ENCODE measurements at regions not wholly inside any gene's neighbourhood (a gene's known extent, or its start where the extent isn't known, plus 50 kb on each side); places are given as distances from the start of the nearest gene placed in this dataset.

GRCh38 chr1:88175631-88176226 is 508.3 kb upstream of the PKN2 start:
- peak; percentile 19 for DNase-seq

DNA sequence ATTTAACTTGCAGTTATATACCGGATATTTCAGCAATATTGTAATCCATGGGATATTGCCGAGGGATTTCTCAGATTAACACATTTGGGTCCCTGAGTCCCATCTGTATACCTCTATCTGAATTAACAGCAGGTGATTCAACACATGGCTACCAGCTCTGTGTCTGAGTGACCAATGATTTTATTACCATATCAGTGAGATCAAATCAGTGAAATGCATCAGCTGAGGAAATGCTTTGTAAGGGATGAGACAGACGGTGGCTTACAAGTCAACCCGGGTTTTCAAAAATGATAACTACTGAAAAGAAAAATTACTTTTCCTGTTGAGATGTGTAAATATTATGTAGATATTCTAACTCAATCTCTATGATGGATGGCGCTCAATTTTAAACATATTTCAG is 504.1 kb upstream of the PKN2 start:
- no peak for DNase-seq

DNA sequence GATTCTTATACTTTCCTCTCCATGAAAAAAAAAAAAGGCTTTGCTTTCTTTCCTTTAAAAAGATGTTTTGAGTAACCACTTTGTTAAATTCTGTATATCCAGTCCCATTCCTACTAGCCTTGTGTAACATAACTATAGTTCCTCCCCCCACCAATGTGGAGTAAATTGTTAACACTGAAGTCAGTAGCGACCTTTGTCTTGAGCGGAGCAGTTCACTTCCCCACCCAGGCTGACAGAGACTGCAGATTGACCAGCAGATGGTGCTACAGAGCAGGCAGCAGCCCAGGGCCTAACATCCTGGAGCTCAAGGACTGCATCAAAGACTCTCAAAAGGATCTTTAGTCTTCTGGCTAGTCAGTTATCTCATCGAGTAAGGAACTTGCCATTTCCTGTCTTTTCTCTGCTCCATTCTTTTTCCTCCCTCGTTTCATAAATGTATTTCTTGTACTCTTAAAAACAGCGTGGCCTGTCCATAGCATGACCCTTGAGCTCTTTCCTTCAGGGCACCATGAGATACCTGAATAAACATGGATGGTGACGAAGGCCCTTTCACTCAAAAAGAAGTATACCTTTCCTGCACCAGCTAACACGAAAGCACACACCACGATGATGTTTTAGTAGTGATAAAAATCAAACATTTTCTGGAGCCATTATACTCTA is 503.5 kb upstream of the PKN2 start:
- DNase-seq, result peak; percentile 74

GRCh38 chr1:88186911-88187310 is 497.2 kb upstream of the PKN2 start:
- no peak for DNase-seq

GRCh38 chr1:88188038-88188437 is 496.0 kb upstream of the PKN2 start:
- DNase-seq, result no peak

GRCh38 chr1:88189525-88189924 is 494.5 kb upstream of the PKN2 start:
- DNase-seq, result no peak

- no peak for DNase-seq
Observed at GRCh38 chr1:88191917-88192316, 492.2 kb upstream of the PKN2 start.

DNA sequence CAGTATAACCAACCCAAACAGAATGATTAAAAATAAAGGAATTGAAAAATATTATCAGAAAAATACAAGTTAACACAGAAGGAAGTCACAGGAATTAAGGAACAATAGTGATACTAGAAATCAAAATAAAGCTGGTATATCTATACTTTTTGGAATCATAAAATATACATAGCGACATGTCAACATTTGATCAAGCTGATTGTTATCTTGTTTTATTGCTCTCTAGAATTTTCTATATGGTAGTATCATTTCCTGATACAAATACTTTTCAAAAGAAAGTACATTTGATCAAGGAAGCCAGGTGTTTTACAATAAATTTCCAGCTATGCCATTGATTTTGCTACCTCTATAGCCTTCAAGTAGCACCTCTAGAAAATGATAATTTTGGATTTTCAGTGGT is 489.5 kb upstream of the PKN2 start:
- DNase-seq, result no peak

GRCh38 chr1:88200545-88200944 is 483.5 kb upstream of the PKN2 start:
- no peak for DNase-seq

- no peak for DNase-seq
Observed at GRCh38 chr1:88204111-88204510, 480.0 kb upstream of the PKN2 start.

DNA sequence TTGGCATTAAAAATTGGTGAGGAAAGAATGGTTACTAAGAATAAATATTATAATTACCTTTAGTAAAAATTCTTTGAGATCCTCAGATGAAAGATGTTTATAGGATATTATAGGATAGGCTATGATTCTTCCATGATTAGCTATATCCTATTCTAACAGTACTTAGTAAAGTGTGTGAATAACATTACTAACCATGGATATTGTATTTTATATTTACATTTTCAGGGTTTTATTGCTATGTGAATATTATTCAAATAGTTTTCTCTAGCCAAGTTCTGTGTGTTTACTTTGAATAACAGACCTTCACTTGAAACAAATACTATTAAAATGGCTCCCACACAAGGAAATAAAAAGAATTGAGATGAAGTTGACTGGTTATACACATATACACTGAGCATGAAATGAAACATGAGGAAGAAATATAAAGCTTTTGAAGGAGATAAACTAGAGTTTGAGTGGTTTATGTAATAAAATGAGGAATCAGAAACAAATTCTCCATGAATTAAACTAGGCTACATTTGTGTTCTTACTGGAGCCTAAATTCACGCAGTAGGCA is 479.4 kb upstream of the PKN2 start:
- no peak for DNase-seq

DNA sequence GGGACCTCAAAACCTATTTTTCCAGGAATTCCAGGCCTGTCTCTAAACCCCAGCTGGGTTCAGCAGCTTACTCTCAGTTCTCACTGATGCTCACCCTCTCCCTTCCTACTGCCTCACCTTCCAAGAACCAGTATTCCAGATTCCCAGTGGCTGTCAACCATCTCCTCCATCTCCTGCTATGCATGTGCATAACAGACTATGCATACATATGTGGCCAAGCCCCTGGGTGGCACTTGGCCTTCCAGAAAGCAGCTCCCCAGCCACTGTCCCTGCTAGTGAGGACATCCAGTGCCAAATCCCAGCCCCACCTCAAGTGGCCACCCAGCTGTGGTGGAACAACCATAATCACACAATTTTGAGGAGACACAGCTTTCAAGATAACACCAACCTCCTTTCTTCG is 475.7 kb upstream of the PKN2 start:
- no peak for DNase-seq

DNA sequence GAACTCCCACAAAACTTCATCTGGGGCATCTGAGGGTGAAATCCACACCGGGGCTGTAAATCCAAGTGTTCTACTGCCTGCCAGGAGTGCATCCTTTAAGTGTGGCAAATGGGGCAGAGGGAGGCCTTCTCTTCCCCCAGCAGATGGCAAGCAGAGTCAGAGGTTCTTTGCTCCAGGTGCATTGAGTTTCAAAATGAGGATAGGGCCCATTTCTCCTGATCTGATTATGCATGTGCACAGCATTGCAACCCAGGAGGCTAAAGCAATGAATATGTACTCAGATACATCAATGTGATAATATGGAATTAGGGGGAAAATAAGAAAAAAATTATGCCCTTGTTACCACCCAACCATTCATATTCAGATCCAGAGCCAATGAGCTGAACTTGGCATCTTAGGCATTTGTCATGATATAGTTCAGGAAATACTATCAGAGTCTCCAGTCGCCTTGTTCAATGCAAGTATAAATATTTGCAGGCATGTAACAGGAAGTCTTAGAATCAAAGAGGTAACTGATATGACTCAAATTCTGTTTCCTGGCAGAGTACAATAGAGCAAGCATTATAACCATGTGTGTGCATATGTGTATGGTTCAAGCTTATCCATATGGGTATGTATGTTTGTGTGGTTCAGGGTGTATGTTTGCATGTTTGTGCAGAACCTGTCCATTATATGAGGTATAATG is 473.8 kb upstream of the PKN2 start:
- no peak for DNase-seq

GRCh38 chr1:88216441-88216840 is 467.6 kb upstream of the PKN2 start:
- DNase-seq, result no peak

GRCh38 chr1:88217386-88217785 is 466.7 kb upstream of the PKN2 start:
- DNase-seq, result no peak

DNA sequence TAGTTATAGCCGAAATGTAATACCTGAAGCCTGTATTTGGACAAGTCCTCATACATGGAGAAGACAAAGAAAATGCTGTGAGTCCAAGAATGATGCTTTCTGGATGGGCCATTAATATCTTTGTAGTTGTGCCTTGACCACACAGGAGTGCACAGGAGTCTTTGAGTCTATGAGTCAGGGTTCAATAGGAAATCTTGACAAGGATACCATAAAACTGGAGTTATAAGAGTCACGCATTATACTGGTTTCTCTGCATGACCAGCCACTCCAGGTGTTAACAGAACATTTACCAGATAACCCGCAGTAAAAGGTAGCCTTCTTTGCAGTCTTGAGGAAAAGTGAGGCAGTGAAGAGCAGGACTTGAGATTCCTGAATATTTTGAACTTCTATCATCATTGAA is 464.6 kb upstream of the PKN2 start:
- no peak for DNase-seq

DNA sequence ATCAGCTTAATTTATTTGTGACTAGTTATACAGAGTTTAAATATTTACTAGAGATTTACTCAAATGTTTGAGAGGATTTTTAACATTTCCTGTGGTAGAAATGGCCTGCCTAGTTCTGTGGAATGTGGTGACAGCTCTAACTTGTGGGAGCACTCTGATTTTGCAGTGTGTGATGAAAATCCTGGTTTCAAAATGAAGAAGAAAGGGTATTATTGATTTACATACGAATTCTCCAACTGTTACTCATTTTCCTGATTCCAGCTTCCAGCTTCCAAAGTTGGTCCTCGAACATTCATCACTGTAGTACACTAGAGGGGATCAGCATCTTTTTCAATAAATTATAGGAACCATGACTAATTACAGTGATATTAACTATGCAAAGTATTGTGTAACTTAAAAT is 462.7 kb upstream of the PKN2 start:
- peak; percentile 40 for DNase-seq

DNA sequence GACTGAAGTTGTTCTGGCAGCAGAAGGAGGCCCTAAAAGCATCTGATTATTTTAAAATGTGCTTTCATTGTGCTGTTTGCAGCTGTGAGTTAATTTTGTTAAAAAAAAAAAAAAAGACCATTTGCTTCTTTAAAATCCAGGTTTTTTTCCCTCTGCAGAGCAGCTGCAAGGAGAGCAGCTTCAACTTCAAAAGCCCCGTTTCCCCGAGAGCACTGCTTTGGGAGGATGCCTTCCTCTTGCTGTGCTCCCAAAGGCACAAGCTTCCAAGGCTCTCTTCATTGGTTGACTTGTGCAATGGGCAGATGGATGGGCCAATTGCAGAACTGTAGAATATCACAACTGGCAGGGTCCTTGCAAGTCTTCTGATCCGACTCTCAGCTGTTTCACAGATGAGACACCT is 459.2 kb upstream of the PKN2 start:
- DNase-seq, result no peak

DNA sequence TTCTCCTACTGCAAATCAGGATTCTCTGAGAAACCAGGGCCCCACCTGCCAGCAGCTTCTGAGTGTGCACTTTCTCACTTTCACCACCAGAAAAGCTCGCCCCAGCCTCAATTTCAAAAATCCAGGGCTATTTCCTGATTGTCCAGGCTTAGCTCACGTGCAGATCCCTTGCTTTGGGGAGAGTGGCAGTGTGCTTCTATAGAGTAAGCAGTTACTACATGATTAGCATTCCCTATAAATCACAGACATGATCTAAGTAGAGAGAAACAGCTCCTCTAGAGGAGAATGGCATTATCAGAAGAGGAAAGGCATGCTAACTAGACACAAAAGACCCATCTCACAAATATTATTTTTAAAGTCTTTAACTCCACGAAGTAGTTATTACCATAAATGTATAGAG is 456.0 kb upstream of the PKN2 start:
- no peak for DNase-seq

GRCh38 chr1:88230126-88230525 is 453.9 kb upstream of the PKN2 start:
- no peak for DNase-seq

DNA sequence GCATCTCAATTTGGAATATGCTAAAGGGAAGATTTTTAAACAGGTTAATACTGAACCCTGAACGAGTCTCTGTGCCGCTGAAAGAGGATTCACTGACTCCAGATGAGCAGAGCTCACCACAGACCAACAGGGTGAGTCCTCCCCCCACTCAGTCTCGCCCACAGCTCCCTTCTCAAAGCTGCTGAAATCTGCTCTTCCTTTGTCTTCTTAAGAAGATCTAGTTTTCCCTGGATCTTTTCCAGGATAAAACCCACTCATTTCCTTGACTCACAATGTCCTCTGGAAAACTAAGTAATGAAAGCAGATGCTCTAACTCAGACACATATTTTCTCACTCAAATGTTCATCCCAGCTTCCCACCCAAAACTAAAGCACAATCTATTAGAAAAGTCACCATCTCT is 447.0 kb upstream of the PKN2 start:
- DNase-seq, result peak; percentile 80

DNA sequence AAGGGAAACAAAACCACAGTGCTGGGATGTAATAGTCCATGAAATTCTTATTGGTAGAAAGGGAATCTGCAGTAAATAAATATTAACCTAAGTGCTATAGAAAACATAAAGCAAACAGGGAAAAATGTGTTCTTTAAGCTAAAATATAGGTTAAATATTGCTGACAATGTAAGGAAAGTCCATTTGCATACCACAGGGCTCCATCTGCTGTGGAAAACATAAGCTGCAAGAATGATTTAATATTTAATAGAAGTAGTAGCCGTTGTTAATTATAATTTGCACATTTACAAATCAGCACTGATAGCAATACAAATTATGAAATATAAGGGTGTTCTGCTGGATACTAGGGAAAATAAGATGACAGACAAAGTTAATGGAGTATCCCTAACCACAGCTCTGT is 444.9 kb upstream of the PKN2 start:
- no peak for DNase-seq

GRCh38 chr1:88247666-88248065 is 436.4 kb upstream of the PKN2 start:
- no peak for DNase-seq

GRCh38 chr1:88250915-88251314 is 433.2 kb upstream of the PKN2 start:
- DNase-seq, result no peak
